GM23248 (cell line): ENCODE measurements at regions not wholly inside any gene's neighbourhood (a gene's known extent, or its start where the extent isn't known, plus 50 kb on each side); places are given as distances from the start of the nearest gene placed in this dataset.
"Not testable (repeated sequence)": the region's sequence is repeated elsewhere in the genome, so short reads cannot be mapped to it uniquely, and the experiment has no call there.

Source experiments
- DNase-seq: peaks from one replicate; pipeline ENCODE4 v3.0.0-alpha.2; 2015
- H2AFZ ChIP-seq: fragments of 200-600 bp; sonication (generic); 2 replicates; pipeline ENCODE4 v1.6.1; 2016; ENCODE audit warnings: antibody characterized with exemption
- H3F3A ChIP-seq: fragments of 200-600 bp; sonication (generic); 2 replicates; pipeline ENCODE4 v1.6.1; 2016; ENCODE audit warnings: mild to moderate bottlenecking, antibody characterized with exemption, mixed run types; ENCODE audit not compliant: insufficient read depth
- H3K27ac ChIP-seq: fragments of 200-600 bp; sonication (generic); 2 replicates; pipeline ENCODE4 v1.5.1; 2016; ENCODE audit warnings: mild to moderate bottlenecking
- H3K27me3 ChIP-seq: fragments of 200-600 bp; sonication (generic); replicated peaks from 2 replicates; pipeline ENCODE4 v1.6.1; 2016; ENCODE audit warnings: mild to moderate bottlenecking; ENCODE audit not compliant: insufficient read depth
- H3K36me3 ChIP-seq: fragments of 200-600 bp; sonication (generic); 2 replicates; pipeline ENCODE4 v1.6.1; 2016; ENCODE audit warnings: low read depth, mild to moderate bottlenecking
- H3K4me1 ChIP-seq: fragments of 200-600 bp; sonication (generic); 2 replicates; pipeline ENCODE4 v1.6.1; 2016; ENCODE audit warnings: mild to moderate bottlenecking; ENCODE audit not compliant: insufficient read depth
- H3K4me2 ChIP-seq: fragments of 200-600 bp; sonication (generic); one replicate; pipeline ENCODE4 v1.6.1; 2016; ENCODE audit warnings: mild to moderate bottlenecking; ENCODE audit not compliant: unreplicated experiment
- H3K4me3 ChIP-seq: fragments of 200-600 bp; sonication (generic); 2 replicates; pipeline ENCODE4 v1.5.1; 2016; ENCODE audit warnings: mild to moderate bottlenecking
- H3K79me2 ChIP-seq: fragments of 200-600 bp; sonication (generic); 2 replicates; pipeline ENCODE4 v1.6.1; 2016; ENCODE audit warnings: mild to moderate bottlenecking; ENCODE audit not compliant: insufficient read depth
- H3K9ac ChIP-seq: fragments of 200-600 bp; sonication (generic); 2 replicates; pipeline ENCODE4 v1.6.1; 2016; ENCODE audit warnings: mild to moderate bottlenecking
- H3K9me2 ChIP-seq: fragments of 200-600 bp; sonication (generic); 2 replicates; pipeline ENCODE4 v1.6.1; 2016; ENCODE audit warnings: mixed run types, mild to moderate bottlenecking, moderate library complexity; ENCODE audit not compliant: insufficient read depth
- H3K9me3 ChIP-seq: fragments of 200-600 bp; sonication (generic); one replicate; pipeline ENCODE4 v1.6.1; 2017; ENCODE audit warnings: low read depth
- H4K20me1 ChIP-seq: fragments of 200-600 bp; sonication (generic); 2 replicates; pipeline ENCODE4 v1.6.0; 2016; ENCODE audit not compliant: insufficient read depth
- EZH2 ChIP-seq: fragments of 200-600 bp; sonication (generic); IDR thresholded peaks from 2 replicates; pipeline ENCODE4 v1.6.1; 2018; ENCODE audit warnings: antibody characterized with exemption, mild to moderate bottlenecking; ENCODE audit not compliant: insufficient read depth, poor library complexity, severe bottlenecking
- EZH2phosphoT487 ChIP-seq: fragments of 200-600 bp; sonication (generic); IDR thresholded peaks from 2 replicates; pipeline ENCODE4 v1.6.1; 2018; ENCODE audit warnings: antibody characterized with exemption, moderate library complexity, mild to moderate bottlenecking, low read depth; ENCODE audit not compliant: insufficient read depth
- WGBS, 2 experiments: methylation state at CpG; one replicate each; pipeline ENCODE4 v1.1.6; 2015 to 2017; ENCODE audit warnings: low lambda C conversion rate in 2 of 2, low coverage in 1 of 2; ENCODE audit errors: missing lambda C conversion rate in 2 of 2; 5-methylcytosine and 5-hydroxymethylcytosine counted together
- in situ Hi-C: fragments of 300-500 bp; cut with MboI; formaldehyde crosslinking; loops from 2 replicates; pipeline ENCODE4 v1.15.0; 2020

- in situ Hi-C loops, H3K4me3 ChIP-seq, H3K27ac ChIP-seq, H3K36me3 ChIP-seq, H3K79me2 ChIP-seq, H3K9ac ChIP-seq, DNase-seq, H3K9me3 ChIP-seq, H4K20me1 ChIP-seq, H3K4me2 ChIP-seq, H3F3A ChIP-seq, H3K27me3 ChIP-seq, H2AFZ ChIP-seq, H3K9me2 ChIP-seq, H3K4me1 ChIP-seq: not testable (repeated sequence)
- WGBS, 2 experiments, result 42 to 45% methylated on average over 15 to 18 of the region's 18 CpGs
Measured at GRCh38 chr4:189586908-189587632, 353.6 kb upstream of the FRG1 start.

- H3K4me2 ChIP-seq, H4K20me1 ChIP-seq, H3K9me3 ChIP-seq, H3K4me1 ChIP-seq, DNase-seq, H3K79me2 ChIP-seq, H3K9me2 ChIP-seq, in situ Hi-C loops, H3K27me3 ChIP-seq, H3F3A ChIP-seq, H2AFZ ChIP-seq, H3K9ac ChIP-seq, H3K27ac ChIP-seq, H3K36me3 ChIP-seq, H3K4me3 ChIP-seq: not testable (repeated sequence)
- 58 to 60% methylated on average over 12 of the region's 12 CpGs for WGBS, 2 experiments
Measured at GRCh38 chr4:189589201-189589600, 351.5 kb upstream of the FRG1 start.

GRCh38 chr4:189592890-189593289 is 347.8 kb upstream of the FRG1 start:
- no peaks in the 10 kb centered on the region for H4K20me1 ChIP-seq
- TF ChIP-seq EZH2phosphoT487 (no peak), EZH2 (no peak)

GRCh38 chr4:189597341-189597740 is 343.3 kb upstream of the FRG1 start:
- Histone ChIP-seq H3K27ac (no peak overlapping the region), H3K9me2 (no peaks in the 10 kb centered on the region), H3K36me3 (no peaks in the 10 kb centered on the region), H3K4me1 (no peaks in the 10 kb centered on the region), H3K4me2 (no peak overlapping the region), H3K79me2 (no peaks in the 10 kb centered on the region), H3K4me3 (no peak overlapping the region), H3K9me3 (no peaks in the 10 kb centered on the region), H4K20me1 (no peaks in the 10 kb centered on the region), H3K9ac (no peak overlapping the region), H2AFZ (no peak overlapping the region), H3F3A (no peaks in the 10 kb centered on the region), H3K27me3 (no peaks in the 10 kb centered on the region)
- no peak for DNase-seq
- no peak for TF ChIP-seq EZH2phosphoT487
- no peak for TF ChIP-seq EZH2
- WGBS, 2 experiments, result 12 to 16% methylated on average over 8 of the region's 8 CpGs
- in situ Hi-C loops, result no loop called here

More at GRCh38 chr4:189592890-189593289, 347.8 kb upstream of the FRG1 start:
- Histone ChIP-seq H3K4me1 (no peaks in the 10 kb centered on the region), H3K9me2 (no peaks in the 10 kb centered on the region), H3K79me2 (no peaks in the 10 kb centered on the region), H3K27ac (no peak overlapping the region), H3K9me3 (no peaks in the 10 kb centered on the region), H3K4me3 (no peak overlapping the region), H3F3A (no peaks in the 10 kb centered on the region), H3K9ac (no peak overlapping the region), H3K27me3 (no peaks in the 10 kb centered on the region), H3K36me3 (no peaks in the 10 kb centered on the region), H3K4me2 (no peak overlapping the region), H2AFZ (no peak overlapping the region)
- 9 to 10% methylated on average over 5 of the region's 5 CpGs for WGBS, 2 experiments
- in situ Hi-C loops, result no loop called here
- DNase-seq, result no peak

- Histone ChIP-seq H3K79me2 (no peaks in the 10 kb centered on the region), H3F3A (no peaks in the 10 kb centered on the region), H4K20me1 (no peaks in the 10 kb centered on the region), H3K36me3 (no peaks in the 10 kb centered on the region), H3K9me2 (no peaks in the 10 kb centered on the region), H3K27me3 (no peaks in the 10 kb centered on the region), H3K4me3 (no peak overlapping the region), H3K4me1 (no peaks in the 10 kb centered on the region), H3K9me3 (no peaks in the 10 kb centered on the region), H3K4me2 (no peak overlapping the region), H2AFZ (no peak overlapping the region), H3K27ac (no peak overlapping the region), H3K9ac (no peak overlapping the region)
- 21 to 28% methylated on average over 5 to 6 of the region's 6 CpGs for WGBS, 2 experiments
- no peak for DNase-seq
- TF ChIP-seq EZH2 (no peak), EZH2phosphoT487 (no peak)
- in situ Hi-C loops, result no loop called here
Measured at GRCh38 chr4:189600264-189600663, 340.4 kb upstream of the FRG1 start.
